ENCODE measurements at regions not wholly inside any gene's neighbourhood (a gene's known extent, or its start where the extent isn't known, plus 50 kb on each side); places are given as distances from the start of the nearest gene placed in this dataset.

GRCh38 chr2:2742726-2743125, 411.7 kb upstream of the MYT1L start:
- Mint-ChIP-seq H3K4me1 (no peaks in the 10 kb centered on the region), H3K4me3 (no peak overlapping the region), H3K27ac (no peak overlapping the region), H3K9me3 (ENCODE audit: insufficient read depth) (peaks cover 4% of the 10 kb centered on the region), H3K27me3 (no peaks in the 10 kb centered on the region)
- WGBS (ENCODE audit: insufficient coverage): 40% methylated on average over 1 of the region's 2 CpGs
- ChIA-PET CTCF (no interaction called here), POLR2A (no interaction called here)
- DNase-seq (no peak), ATAC-seq (ENCODE audit: low read depth) (no peak)
- no peaks in the 10 kb centered on the region for H3K36me3 ChIP-seq (replicated peaks in 1 of 2; ENCODE audit: control extremely low read depth in 1 of 2, control insufficient read depth in 1 of 2, extremely low read depth in 1 of 2, insufficient read depth in 2 of 2, low read length in 1 of 2)
- no peak overlapping the region for H3K9ac ChIP-seq (ENCODE audit: low read length)
- H3K4me2 ChIP-seq (replicated peaks; ENCODE audit: low read depth, low read length, poor library complexity, severe bottlenecking): no peak overlapping the region
- TF ChIP-seq EZH2 (IDR thresholded peaks at IDR 0.05; ENCODE audit: borderline replicate concordance, insufficient read depth, low read depth, low read length, poor library complexity, severe bottlenecking) (no peak), CTCF (IDR thresholded peaks at IDR 0.05) (no peak)
- H3K27ac ChIP-seq (ENCODE audit: low read length in 2 of 2): no peak overlapping the region
- no peak overlapping the region for H3K4me3 ChIP-seq (ENCODE audit: control extremely low read depth in 1 of 5, extremely low read depth in 1 of 5, insufficient read depth in 1 of 5, low read depth in 2 of 5, low read length in 4 of 5)
- H4K20me1 ChIP-seq (ENCODE audit: control insufficient read depth, insufficient read depth, low read length, poor library complexity, severe bottlenecking): no peaks in the 10 kb centered on the region
- no peaks in the 10 kb centered on the region for H3K79me2 ChIP-seq (ENCODE audit: control insufficient read depth, insufficient read depth, low read length)
- no peaks in the 10 kb centered on the region for H3K27me3 ChIP-seq (replicated peaks in 1 of 4; ENCODE audit: control extremely low read depth in 1 of 4, control insufficient read depth in 3 of 4, insufficient read depth in 4 of 4, low read length in 3 of 4)
- intact Hi-C loops (cut with micrococcal nuclease): no loop called here
- H3K9me3 ChIP-seq (ENCODE audit: control extremely low read depth in 1 of 3, control insufficient read depth in 2 of 3, insufficient read depth in 1 of 3, low read length in 2 of 3): peaks cover 0 to 12% (median 0%) of the 10 kb centered on the region in 3 donors
- H2AFZ ChIP-seq (ENCODE audit: insufficient read depth, low read depth, low read length, poor library complexity, severe bottlenecking): no peak overlapping the region
- H3K4me1 ChIP-seq (ENCODE audit: control insufficient read depth in 2 of 2, insufficient read depth in 2 of 2, low read length in 2 of 2): no peaks in the 10 kb centered on the region

- WGBS (ENCODE audit: insufficient coverage): 96% methylated on average over 1 of the region's 1 CpG
- CTCF ChIA-PET: no interaction called here
Observed at GRCh38 chr2:2740238-2740775, 409.2 kb upstream of the MYT1L start.

More at GRCh38 chr2:2740238-2740775, 409.2 kb upstream of the MYT1L start:
- peaks cover 0 to 12% (median 0%) of the 10 kb centered on the region in 3 donors for H3K9me3 ChIP-seq (ENCODE audit: control extremely low read depth in 1 of 3, control insufficient read depth in 2 of 3, insufficient read depth in 1 of 3, low read length in 2 of 3)
- ATAC-seq (ENCODE audit: low read depth) (no peak), DNase-seq (no peak)
- Mint-ChIP-seq H3K4me3 (no peak overlapping the region), H3K4me1 (no peaks in the 10 kb centered on the region), H3K9me3 (ENCODE audit: insufficient read depth) (peaks cover 4% of the 10 kb centered on the region), H3K27ac (no peak overlapping the region), H3K27me3 (no peaks in the 10 kb centered on the region)
- no peaks in the 10 kb centered on the region for H3K79me2 ChIP-seq (ENCODE audit: control insufficient read depth, insufficient read depth, low read length)
- POLR2A ChIA-PET: no interaction called here
- no peaks in the 10 kb centered on the region for H4K20me1 ChIP-seq (ENCODE audit: control insufficient read depth, insufficient read depth, low read length, poor library complexity, severe bottlenecking)
- no peak overlapping the region for H3K27ac ChIP-seq (ENCODE audit: low read length in 2 of 2)
- H3K9ac ChIP-seq (ENCODE audit: low read length): no peak overlapping the region
- intact Hi-C loops (cut with micrococcal nuclease): no loop called here
- no peaks in the 10 kb centered on the region for H3K27me3 ChIP-seq (replicated peaks in 1 of 4; ENCODE audit: control extremely low read depth in 1 of 4, control insufficient read depth in 3 of 4, insufficient read depth in 4 of 4, low read length in 3 of 4)
- no peaks in the 10 kb centered on the region for H3K36me3 ChIP-seq (replicated peaks in 1 of 2; ENCODE audit: control extremely low read depth in 1 of 2, control insufficient read depth in 1 of 2, extremely low read depth in 1 of 2, insufficient read depth in 2 of 2, low read length in 1 of 2)
- H2AFZ ChIP-seq (ENCODE audit: insufficient read depth, low read depth, low read length, poor library complexity, severe bottlenecking): no peak overlapping the region
- H3K4me1 ChIP-seq (ENCODE audit: control insufficient read depth in 2 of 2, insufficient read depth in 2 of 2, low read length in 2 of 2): no peaks in the 10 kb centered on the region
- H3K4me3 ChIP-seq (ENCODE audit: control extremely low read depth in 1 of 5, extremely low read depth in 1 of 5, insufficient read depth in 1 of 5, low read depth in 2 of 5, low read length in 4 of 5): no peak overlapping the region
- H3K4me2 ChIP-seq (replicated peaks; ENCODE audit: low read depth, low read length, poor library complexity, severe bottlenecking): no peak overlapping the region
- TF ChIP-seq EZH2 (IDR thresholded peaks at IDR 0.05; ENCODE audit: borderline replicate concordance, insufficient read depth, low read depth, low read length, poor library complexity, severe bottlenecking) (no peak), CTCF (IDR thresholded peaks at IDR 0.05) (no peak)
